Activated T-cell treated with anti-CD3 and anti-CD28 coated beads, Interleukin-2, amount 50 U/mL, for 1 hour (primary cell): ENCODE measurements at regions not wholly inside any gene's neighbourhood (a gene's known extent, or its start where the extent isn't known, plus 50 kb on each side); places are given as distances from the start of the nearest gene placed in this dataset.
"Not testable (repeated sequence)": the region's sequence is repeated elsewhere in the genome, so short reads cannot be mapped to it uniquely, and the experiment has no call there.

Experiments used
- DNase-seq: peaks from one replicate; pipeline ENCODE4 v3.0.0-alpha.2; 2020

GRCh38 chr7:52465216-52465615 lies 570.2 kb upstream of the POM121L12 start:
- DNase-seq = no peak

GRCh38 chr7:52463341-52463740 lies 572.1 kb upstream of the POM121L12 start:
- no peak for DNase-seq

GRCh38 chr7:52462474-52462873 lies 573.0 kb upstream of the POM121L12 start:
- no peak for DNase-seq

GRCh38 chr7:52455571-52455970 lies 579.9 kb upstream of the POM121L12 start:
- DNase-seq = no peak

- DNase-seq = no peak
Observed at GRCh38 chr7:52450816-52451215, 584.6 kb upstream of the POM121L12 start.

- DNase-seq = no peak
Observed at GRCh38 chr7:52447581-52448180, 587.8 kb upstream of the POM121L12 start.

- no peak for DNase-seq
Observed at GRCh38 chr7:52436278-52436677, 599.2 kb upstream of the POM121L12 start.

- no peak for DNase-seq
Observed at GRCh38 chr7:52431082-52431815, 604.2 kb upstream of the POM121L12 start.

- no peak for DNase-seq
Observed at GRCh38 chr7:52423251-52423650, 612.2 kb upstream of the POM121L12 start.

GRCh38 chr7:52413051-52413450 lies 622.4 kb upstream of the POM121L12 start:
- DNase-seq = no peak

- no peak for DNase-seq
Observed at GRCh38 chr7:52410032-52410431, 625.4 kb upstream of the POM121L12 start.

GRCh38 chr7:52406808-52407207 lies 628.6 kb upstream of the POM121L12 start:
- DNase-seq = no peak

- DNase-seq = no peak
Observed at GRCh38 chr7:52382731-52383130, 652.7 kb upstream of the POM121L12 start.

GRCh38 chr7:52369922-52370321 lies 665.5 kb upstream of the POM121L12 start:
- no peak for DNase-seq

- no peak for DNase-seq
Observed at GRCh38 chr7:52365349-52365748, 670.1 kb upstream of the POM121L12 start.

- no peak for DNase-seq
Observed at GRCh38 chr7:52362521-52362920, 672.9 kb upstream of the POM121L12 start.

GRCh38 chr7:52360541-52360940 lies 674.9 kb upstream of the POM121L12 start:
- DNase-seq = no peak

- DNase-seq = no peak
Observed at GRCh38 chr7:52355053-52355452, 680.4 kb upstream of the POM121L12 start.

- DNase-seq = no peak
Observed at GRCh38 chr7:52352013-52352981, 683.1 kb upstream of the POM121L12 start.

GRCh38 chr7:52344015-52344414 lies 691.4 kb upstream of the POM121L12 start:
- DNase-seq = no peak

GRCh38 chr7:52340067-52340466 lies 695.4 kb upstream of the POM121L12 start:
- no peak for DNase-seq

- not testable (repeated sequence) for DNase-seq
Observed at GRCh38 chr7:52328328-52328727, 707.1 kb upstream of the POM121L12 start.

GRCh38 chr7:52325237-52325636 lies 710.2 kb upstream of the POM121L12 start:
- DNase-seq = no peak
